GM19238 (cell line): ENCODE measurements at regions not wholly inside any gene's neighbourhood (a gene's known extent, or its start where the extent isn't known, plus 50 kb on each side); places are given as distances from the start of the nearest gene placed in this dataset.

Experiments
- DNase-seq: peaks from one replicate; pipeline ENCODE4 v3.0.0; 2011; ENCODE audit warnings: low spot score; ENCODE audit not compliant: insufficient read length

DNA sequence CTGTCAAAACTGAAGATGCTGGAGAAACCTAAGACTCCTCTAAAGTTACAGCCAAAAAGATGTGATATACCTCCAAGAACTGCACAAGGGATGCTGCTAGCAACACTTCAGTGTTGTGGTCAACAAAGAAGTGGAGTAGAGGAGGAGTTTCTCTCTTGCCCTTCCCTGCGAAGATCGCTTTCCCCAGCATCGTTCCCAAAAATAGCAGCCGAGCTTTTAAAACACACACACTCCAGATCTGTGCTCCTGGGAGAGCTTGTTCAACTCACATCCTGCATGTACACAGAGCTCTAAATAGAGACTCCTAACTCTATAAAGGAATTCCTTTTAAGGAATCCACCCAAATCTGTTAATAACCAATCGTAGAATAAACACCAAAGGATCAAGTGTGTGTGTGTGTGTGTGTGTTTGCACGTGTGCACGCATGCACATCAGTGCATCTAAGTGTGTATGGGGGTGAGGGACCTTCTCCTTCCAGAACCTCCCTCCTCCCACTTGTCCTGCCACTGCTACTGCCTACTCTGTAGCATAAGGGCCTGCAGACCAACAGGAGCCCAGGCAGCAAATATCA is 58.5 kb downstream of the PSMG1 start:
- no peak for DNase-seq

DNA sequence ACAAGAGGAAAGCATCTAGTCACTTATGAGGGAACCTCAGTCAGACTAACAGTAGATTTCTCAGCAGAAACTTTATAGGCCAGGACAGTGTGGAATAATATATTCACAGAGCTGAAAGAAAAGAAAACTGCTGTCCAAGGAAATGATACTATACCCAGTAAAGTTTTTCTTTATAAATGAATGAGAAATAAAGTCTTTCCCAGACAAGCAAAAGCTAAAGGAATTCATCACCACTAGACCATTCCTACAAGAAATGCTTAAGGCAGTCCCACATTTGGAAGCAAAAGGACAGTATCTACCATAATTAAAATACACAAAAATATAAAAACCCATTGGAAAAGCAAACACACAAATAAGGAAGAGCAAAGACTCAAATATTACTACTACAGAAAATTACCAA is 59.9 kb downstream of the PSMG1 start:
- DNase-seq: no peak

DNA sequence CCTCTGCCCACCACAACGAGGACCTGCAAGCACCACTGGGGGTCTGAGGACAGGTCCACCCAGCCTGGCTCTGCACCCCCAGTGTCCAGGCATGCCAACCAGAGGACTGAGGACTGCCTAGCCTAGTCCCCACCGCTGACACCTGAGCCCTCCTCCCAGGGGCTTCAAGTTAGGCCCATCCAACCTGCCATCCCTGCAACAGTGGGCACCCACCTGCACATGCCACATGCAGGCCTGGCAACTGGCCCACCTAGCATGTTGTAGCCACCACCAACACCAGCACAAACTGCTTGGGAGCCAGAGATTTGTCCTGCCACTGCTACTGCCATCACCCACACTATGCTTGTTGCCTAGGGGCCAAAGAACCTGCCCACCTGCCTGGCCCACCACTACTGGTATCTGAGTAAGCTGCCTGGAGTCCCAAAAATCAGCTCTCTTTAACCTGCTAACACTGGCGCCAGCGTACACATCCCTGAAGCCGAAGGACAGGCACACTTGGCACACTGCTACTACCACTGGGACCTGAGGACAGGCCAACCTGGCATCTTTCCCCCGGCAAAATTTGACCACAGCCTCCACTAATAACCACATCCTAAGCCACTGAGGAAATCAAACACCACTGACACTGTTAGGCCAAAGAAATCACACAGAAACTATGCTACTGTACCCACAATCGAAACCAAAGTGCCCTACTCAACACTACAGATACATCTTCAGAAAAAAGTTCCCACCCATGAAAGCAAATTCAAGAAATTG is 61.5 kb downstream of the PSMG1 start:
- no peak for DNase-seq

DNA sequence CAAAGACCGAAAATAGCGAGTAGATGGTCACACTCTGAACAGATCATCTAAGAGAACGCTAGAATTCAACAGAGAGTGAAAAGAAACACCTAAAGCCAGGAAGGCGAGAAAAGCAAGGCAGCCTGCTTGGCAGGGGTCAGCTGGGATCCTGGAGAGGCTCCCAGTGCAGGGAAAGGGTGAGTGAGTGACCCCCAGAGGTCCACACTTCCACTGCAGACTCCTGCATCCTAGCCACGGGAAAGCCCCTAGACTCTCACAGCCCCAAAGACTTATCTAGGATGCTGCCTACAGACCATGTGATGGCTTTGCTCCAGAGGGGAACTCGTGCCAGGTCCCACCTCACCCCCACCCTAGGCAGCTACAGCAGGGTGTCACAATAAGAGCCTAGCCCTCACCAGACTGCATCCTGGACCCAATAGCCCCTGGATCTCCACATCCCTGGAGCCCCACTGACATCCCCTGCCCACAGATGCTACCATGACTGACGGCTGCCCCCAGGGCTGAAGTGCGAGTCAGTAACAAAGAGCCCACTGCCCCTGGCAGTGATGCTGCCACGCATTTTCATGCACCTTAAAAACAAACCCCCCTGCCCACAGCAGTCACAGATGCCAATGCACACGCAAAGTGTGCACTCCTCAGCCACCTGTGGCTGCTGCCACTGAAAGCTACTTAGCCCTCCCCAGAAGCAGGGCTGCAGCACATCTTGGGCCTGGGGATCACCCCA is 62.2 kb downstream of the PSMG1 start:
- no peak for DNase-seq

DNA sequence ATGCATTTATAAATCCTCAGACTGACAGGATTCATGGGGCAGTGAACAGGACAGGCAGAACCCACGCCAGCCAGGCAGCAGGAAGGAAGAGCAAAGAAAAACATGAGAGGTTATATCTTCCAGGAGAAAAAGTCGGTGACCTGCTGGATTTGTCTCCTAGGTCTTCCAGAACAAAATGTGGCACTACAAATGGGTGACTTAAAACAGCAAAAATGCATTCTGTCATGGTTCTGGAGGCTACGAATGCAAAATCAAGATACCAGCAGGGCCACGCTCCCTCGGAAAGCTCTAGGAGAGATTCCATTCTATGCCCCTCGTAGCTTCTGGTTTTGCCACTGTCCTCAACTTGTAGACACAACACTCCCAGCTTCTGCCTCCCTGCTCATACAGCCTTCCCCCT is 63.4 kb downstream of the PSMG1 start:
- DNase-seq: no peak

DNA sequence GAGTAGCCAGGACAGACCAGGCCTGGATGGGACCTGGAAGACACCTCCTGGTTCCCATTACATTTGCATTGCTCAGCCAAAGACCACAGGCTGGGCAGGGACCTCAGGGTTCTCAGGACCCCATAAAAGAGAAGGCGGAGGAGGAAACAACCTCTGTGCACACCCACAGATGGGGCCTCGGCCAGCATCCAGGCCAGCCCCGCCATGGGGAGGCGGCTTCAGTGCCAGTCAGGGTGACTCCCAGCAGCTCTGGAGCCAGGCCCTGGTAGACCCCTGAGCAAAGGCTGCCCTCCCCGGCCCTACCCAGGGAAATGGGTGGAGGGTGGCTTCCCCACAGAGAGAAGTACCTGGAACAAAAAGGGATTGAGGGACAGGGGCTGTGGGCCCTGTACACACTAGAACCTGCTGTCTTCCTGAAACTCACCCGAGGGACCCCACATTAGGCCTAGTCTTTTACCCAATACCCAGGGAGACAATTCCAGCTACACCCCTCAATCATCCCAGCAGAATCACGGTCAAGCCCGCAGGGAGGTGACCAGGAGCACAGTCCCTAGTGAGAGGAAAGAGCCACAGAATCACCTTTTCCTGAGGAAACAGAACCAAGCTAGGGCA is 64.5 kb downstream of the PSMG1 start:
- no peak for DNase-seq

DNA sequence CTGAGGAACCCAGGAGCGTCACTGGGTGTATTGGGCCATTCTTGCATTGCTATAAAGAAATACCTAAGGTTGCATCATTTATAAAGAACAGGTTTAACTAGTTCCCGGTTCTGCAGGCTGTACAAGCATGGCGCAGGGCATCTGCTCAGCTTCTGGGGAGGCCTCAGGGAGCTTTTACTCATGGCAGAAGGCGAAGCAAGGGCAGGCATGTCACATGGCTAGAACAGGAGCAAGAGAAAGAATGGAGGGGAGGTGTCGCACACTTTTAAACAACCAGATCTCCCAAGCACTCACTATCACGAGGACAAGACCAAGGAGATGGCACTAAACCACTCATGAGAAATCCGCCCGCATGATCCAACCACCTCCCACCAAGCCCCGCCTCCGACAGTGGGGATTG is 65.2 kb downstream of the PSMG1 start:
- DNase-seq: no peak

DNA sequence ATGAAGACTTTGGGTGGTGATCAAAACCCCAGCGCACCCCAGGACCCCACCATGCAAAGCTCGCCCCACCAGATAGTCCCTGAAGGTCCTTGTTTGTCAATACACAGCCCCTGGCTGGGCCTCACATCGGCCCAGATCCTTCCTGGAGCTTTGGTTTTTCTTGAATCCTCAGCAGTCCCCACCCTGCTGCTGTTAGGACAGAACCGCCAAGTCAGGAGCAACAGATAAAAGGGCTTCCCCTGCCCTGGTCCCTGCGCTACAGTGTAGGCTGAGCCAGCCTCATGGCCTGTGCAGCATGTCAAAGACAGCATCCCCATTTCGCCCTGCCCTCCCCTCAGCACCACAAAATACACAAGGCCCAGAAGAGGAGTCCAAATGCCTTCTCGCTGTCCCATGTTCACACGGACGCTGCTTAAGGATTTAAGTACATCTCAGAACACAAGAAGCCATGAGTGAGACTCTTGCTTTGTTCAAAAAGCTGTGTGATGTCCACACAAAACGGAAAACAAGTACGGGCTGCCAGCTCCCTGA is 65.7 kb downstream of the PSMG1 start:
- DNase-seq: no peak

DNA sequence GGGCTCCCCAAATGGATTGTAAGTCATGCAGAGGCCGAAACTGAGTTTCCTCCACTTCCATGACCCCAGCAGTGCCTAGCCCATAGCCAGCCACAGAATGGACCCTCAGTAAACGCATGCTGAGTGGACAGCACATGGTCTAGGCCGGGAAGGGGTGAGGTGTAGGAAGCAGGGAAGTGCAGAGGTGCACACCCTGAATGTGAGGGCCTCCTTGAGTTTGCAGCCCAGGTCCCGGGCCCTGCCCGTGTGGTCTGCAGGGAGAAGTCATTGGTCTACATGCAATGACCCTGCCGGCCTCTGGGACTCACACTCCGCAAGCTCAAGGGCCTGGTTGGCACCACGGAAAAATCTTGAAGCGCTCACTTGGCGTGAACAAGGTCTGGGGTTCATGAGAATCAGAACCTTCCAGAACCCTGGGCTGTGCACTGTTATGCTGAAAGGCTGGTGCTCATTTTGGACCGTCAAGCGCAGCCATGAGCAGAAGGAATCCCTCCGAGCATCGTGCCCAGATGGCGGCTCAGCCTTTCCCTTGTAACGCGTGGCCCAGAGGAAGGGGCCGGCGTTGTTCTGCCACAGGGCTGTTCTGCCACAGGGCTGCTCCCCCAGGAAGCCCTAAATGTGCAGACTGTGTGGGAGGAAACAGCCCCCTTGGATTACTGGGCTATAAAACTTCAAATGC is 66.4 kb downstream of the PSMG1 start:
- DNase-seq: no peak

DNA sequence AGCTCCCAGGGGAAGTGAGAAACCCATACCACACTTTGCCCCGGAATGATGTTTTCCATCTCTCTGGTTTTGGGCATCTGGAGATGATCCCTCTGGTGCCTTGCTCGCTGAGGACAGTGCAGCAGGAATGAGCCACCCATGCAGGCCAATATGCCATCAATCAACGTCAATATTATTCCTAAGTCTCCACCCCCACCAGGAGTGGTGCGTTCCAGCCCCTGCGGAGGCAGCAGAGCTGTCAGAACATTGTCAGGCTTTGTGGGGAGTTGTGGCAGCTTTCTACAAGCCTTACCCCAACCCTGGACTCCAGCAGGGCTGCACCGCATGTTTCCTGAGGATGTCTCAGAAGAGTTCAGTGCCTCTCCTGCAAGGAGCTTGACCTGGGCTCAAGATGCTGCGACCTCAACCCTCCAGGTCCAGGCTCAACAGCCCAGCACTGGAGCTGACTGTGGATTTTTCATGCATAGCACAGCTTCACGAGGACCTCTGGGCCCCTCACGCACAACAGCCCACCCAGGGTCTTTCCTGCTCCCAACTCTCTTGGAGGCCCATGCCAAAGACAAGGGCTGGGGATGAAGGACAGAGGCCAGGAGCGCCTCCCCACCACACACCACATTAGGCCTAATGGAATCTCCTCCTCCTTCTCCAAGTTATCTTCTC is 67.5 kb downstream of the PSMG1 start:
- DNase-seq: no peak

DNA sequence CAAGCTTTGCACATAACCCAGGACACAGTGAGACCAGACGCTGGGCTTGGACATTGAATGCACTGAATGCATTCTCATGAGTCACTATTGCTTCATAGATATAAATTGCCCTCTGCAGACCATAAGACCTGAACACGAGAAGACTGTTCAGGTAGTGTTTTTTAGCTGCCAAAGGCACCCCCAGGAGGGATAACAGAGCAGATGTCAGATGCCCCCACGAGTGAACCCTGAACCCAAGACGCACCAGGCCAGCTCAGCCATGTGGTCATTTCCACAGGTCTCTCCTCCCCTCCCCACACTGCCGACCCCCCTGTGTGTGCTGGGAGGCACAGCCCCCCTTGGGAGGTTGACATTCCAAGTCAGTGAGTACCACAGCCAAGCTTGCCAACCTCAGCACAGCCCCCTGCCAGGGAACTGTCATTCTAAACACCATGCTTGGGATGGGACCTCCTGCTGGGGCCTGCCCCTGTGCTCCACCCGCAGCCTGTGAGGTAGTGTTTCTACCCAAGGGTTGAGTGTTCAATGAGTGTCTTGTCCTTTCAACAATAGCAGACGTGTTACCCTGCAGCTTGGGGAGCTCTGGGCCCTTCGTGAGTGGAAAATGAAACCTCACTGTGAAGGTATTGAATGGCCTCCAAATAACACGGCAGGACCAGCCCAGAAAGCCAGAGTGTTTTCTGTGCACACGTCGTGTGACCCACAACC is 68.2 kb downstream of the PSMG1 start:
- no peak for DNase-seq

DNA sequence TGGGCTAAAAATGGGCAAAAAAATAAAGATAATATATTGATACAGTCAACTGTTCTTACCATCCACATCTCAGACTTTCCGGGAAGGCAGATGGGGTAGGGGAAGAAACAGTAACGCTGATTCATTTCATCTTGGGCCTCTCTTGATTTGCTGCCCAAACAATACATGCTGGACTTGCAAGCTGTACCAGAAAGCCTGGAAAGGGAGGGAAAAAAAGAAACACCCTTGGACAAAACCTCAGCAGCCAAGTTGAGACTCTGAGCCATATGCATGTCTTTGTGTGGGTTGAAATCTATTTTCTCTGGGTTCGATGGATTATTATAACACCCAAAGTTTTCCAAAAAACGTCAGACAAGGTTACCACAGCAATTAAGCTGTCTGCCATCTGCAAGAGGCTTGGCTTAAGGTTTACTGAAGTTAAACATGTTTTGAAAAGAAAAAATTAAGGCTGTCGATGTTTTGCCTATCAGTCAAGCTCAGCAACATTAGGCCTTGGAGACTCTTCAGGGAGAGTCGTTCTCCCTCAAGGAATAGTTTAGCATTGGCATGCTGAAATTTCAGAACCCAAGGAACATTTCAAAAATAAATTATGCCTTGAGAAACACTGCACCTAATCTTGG is 71.2 kb downstream of the PSMG1 start:
- DNase-seq: no peak

DNA sequence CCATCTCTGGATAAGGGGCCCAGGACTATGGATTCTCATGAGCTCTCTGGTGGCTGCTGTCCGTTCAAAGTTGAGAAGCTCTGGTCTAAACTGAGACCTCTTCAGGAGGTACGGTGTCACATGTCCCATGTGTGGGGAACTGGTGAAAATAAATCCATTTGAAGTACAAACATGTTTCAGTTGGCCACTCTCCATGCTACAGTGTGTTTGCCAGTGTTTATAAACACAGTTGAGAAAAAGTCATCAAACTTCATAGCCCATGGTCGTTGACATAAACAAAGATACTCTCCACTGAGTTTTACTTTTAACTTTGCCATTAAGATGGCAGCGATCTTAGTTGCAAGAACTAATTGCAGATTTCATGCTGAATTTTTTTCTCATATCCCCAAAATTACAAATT is 72.8 kb downstream of the PSMG1 start:
- DNase-seq: no peak

DNA sequence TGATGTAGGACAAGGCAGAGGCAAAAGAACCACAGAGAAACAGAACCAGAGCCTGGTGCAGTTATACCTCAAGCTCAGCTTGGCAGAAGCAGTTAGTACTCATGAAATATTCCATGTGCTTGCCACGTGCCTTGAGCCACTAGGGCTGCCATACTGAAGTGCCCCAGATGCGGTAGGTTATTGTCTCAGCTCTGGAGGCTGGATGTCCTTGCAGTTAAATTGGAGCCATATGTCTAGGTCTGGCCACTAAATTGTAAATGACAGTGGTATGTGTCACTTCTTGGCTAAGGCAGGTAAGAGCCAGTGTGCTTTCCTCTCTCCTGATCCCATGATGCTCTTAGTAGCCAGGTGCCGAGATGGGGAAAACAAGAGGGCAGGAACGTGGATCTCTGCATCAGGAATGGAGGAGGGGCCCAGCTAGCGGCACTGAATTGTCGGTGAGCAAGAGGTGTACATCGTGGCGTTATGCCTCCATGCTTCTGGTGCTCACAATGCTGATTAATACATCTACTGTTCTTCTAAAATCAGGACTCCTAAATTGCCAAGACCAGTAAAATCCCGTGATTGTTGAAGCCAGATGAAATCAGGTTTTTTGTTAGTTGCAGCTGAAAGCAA is 73.5 kb downstream of the PSMG1 start:
- DNase-seq: no peak

DNA sequence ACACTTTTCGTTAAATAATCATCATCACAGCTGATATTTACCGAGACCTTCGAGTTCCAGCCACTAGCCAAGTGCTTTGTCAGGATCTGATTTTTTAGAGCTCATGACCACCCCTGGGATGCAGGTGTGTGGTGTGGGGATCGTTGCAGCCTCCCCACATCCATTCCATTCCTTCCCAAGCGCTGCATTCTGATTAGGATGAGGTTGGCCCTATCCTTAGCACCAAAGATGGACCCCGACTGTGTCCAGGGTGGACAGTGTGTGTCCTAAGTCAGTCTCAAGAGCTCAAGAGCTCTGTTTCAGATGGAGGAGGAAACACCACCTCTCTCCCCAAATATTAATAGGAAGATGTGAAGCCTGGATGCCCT is 74.1 kb downstream of the PSMG1 start:
- no peak for DNase-seq

DNA sequence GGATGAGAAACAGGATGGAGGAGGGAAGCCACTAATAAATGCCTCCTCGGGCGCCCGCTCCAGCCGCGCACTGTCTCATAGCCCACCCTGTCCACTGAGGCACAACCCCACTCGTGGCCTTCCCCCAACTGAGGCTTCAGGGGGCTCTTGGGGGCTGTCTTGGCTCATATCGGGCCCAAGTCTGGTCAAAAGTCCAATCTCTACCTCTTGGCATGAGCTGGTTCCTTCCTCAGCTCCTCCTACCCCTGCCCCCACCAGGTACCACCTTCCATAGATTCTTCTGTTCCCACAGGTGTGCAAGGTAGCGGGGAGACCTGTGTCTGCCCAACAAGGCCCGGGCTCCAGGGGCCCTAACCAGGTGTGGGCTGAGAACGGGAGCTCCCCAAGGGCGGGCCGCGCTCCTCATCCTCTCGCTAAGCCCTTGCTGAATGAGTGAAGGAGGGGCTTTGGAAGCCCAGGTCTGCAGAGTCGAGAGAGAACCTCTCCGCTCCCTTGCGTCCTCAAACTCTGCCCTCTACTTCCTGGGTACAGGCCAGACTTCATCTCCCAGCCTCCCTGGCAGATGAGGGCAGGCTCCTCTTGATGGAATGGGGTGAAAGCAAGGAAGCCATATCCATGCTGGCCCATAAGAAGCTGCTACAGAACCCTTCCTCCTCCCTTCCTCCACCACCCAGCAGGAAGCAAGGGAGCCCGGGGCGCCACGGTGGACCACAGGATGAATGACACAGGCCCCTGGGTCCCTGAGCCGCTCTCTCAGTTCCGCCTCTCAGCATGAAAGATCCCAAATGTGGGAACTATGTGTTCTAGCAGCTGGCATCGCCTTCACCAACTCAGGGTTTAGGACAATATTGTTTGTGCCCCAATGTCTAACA is 74.7 kb downstream of the PSMG1 start:
- no peak for DNase-seq

DNA sequence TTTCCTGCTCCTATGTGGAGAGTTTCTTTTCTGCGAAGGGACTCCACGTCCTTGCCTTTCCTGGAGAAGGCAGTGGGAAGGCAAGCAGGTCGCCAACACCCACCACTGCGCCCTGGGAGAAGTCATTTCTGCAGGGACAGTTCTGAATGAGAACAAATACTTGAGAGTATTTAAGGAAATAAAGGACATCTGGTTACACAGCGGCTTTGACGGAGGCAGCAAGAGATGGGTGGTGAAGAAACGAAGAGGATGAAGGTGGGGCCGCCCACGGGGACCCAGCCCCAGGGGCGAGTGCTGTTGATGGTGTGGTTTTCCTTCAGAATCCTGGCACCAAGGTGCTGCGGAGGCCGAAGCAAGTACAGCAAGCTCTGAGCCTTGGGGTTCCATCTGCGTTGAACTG is 75.5 kb downstream of the PSMG1 start:
- no peak for DNase-seq

DNA sequence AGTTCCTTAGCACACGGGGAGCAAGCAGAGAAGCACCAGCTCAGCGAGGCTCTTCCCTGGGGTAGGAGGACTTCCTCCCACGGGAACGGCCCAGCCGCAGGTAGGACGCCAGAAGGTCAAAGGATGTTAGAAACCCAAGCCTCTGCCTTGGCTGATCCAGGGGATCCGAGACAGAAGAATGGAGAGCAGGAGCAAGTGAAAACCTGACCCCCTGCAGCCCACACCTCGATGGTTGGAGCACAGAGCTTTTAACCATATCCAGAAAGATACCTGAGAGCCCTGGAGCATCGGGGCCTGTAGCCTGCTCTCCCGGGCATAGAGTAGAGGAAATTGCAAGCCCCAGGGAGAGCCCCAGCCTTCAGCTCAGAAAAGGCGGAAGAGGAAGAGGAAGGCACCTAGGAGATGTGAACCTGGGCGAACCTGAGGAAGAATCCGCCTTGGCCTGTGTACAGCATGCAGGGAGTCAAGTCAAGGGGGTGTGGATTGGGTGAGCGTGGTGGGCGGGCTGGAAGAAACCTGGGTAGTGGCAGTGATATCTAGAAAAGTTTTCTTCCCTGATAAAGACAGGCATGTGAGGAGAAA is 76.3 kb downstream of the PSMG1 start:
- DNase-seq: no peak
